Mucosa of descending colon (tissue), 3 donors: ENCODE measurements at regions not wholly inside any gene's neighbourhood (a gene's known extent, or its start where the extent isn't known, plus 50 kb on each side); places are given as distances from the start of the nearest gene placed in this dataset.

ENCODE experiments used
- ATAC-seq: fragments of 200-7000 bp; cut with Tn5 transposase; one replicate; pipeline ENCODE4 v1.9.1; 2020; ENCODE audit warnings: mild to moderate bottlenecking, moderate library complexity
- DNase-seq, 3 donors: peaks; one replicate each; pipeline ENCODE4 v3.0.0-alpha.2; 2020
- H3K36me3 ChIP-seq: fragments of 200-600 bp; one replicate; pipeline ENCODE4 v1.8.0; 2021; ENCODE audit warnings: low read depth, mild to moderate bottlenecking
- H3K4me1 ChIP-seq: fragments of 200-600 bp; one replicate; pipeline ENCODE4 v1.8.0; 2021; ENCODE audit warnings: low read depth, mild to moderate bottlenecking
- H3K4me3 ChIP-seq: fragments of 200-600 bp; one replicate; pipeline ENCODE4 v1.8.0; 2021; ENCODE audit warnings: mild to moderate bottlenecking
- H3K9me3 ChIP-seq: fragments of 200-600 bp; one replicate; pipeline ENCODE4 v1.8.0; 2021; ENCODE audit warnings: mild to moderate bottlenecking
- CTCF ChIP-seq: fragments of 200-600 bp; IDR thresholded peaks from one replicate; pipeline ENCODE4 v1.8.0; 2022; ENCODE audit warnings: antibody characterized with exemption, mild to moderate bottlenecking
- intact Hi-C, 2 donors: fragments of 100-400 bp; cut with DNase I in 1 of 2; cut with micrococcal nuclease in 1 of 2; formaldehyde crosslinking; loops; one replicate each; pipeline versions ENCODE4 v1.11.0 to v1.11.1; 2022; cut with DNase I, micrococcal nuclease
- donor health status: DM: no; HTN: no; CAD: no; lungs with moderate emphysema.
- donor health status: DM: no; HTN: no; CAD: no.
- donor health status: DM: no; HTN: yes; CAD: no.

DNA sequence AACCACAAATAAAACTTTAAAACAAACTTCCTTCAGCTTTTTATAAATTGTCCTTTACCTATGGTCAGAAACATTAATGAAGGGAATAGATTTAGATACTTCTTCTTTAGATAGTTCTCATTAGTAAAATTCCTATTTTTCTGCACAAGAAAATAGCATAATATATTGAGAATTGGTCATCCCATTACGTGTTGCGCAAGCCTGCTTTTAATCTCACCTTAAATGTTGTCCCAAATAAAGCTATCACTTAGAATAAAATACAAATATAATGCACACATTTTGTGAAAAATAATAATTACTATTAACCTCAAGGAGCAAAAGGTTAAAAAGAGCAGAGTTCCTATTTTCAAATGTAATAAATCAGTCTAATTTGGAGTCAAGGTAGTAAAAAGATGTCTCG is 95.2 kb upstream of the TTC29 start:
- Histone ChIP-seq H3K9me3 (no peaks in the 10 kb centered on the region), H3K4me3 (no peak overlapping the region), H3K36me3 (no peaks in the 10 kb centered on the region), H3K4me1 (no peaks in the 10 kb centered on the region)
- DNase-seq (no peak), ATAC-seq (no peak)
- intact Hi-C loops, result no loop called here
- no peak for TF ChIP-seq CTCF

DNA sequence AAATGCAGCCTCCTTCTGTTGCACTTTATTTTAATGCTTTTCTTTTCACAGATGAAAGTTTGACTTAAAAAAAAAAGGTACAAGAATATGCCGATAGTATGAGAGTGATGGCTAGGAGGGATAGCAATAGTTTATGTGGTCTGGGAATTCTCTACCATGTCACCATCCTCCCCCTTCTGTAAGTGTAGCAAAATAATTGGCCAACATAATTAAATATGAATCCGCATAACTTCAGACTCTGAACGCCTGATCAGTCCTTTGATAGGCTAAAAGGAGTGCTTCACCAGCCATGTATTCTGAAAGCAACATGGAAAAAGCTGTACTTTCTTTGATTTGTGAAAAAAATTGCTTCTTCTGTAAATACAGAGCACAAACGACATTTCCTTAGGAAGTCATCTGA is 95.7 kb upstream of the TTC29 start:
- Histone ChIP-seq H3K4me3 (no peak overlapping the region), H3K4me1 (no peaks in the 10 kb centered on the region), H3K36me3 (no peaks in the 10 kb centered on the region), H3K9me3 (no peaks in the 10 kb centered on the region)
- TF ChIP-seq CTCF, result no peak
- no peak for ATAC-seq
- no peak for DNase-seq
- intact Hi-C loops, result no loop called here

GRCh38 chr4:147042046-147042445 is 96.4 kb upstream of the TTC29 start:
- no peaks in the 10 kb centered on the region for H3K9me3 ChIP-seq
- TF ChIP-seq CTCF, result no peak
- intact Hi-C loops, result no loop called here
- no peaks in the 10 kb centered on the region for H3K36me3 ChIP-seq
- ATAC-seq, result no peak
- no peak for DNase-seq
- H3K4me3 ChIP-seq, result no peak overlapping the region
- H3K4me1 ChIP-seq, result no peaks in the 10 kb centered on the region

GRCh38 chr4:147044241-147044640 is 98.6 kb upstream of the TTC29 start:
- H3K36me3 ChIP-seq, result no peaks in the 10 kb centered on the region
- intact Hi-C loops, result no loop called here
- DNase-seq (no peak), ATAC-seq (no peak)
- no peaks in the 10 kb centered on the region for H3K4me1 ChIP-seq
- no peak for TF ChIP-seq CTCF
- peaks cover 2% of the 10 kb centered on the region for H3K9me3 ChIP-seq
- no peak overlapping the region for H3K4me3 ChIP-seq

- no peak for TF ChIP-seq CTCF
- ATAC-seq, result no peak
- Histone ChIP-seq H3K9me3 (peaks cover 2% of the 10 kb centered on the region), H3K4me1 (no peaks in the 10 kb centered on the region), H3K4me3 (no peak overlapping the region), H3K36me3 (no peaks in the 10 kb centered on the region)
- no peak for DNase-seq
- intact Hi-C loops, result no loop called here
Measured at GRCh38 chr4:147049946-147050345, 104.3 kb upstream of the TTC29 start.

DNA sequence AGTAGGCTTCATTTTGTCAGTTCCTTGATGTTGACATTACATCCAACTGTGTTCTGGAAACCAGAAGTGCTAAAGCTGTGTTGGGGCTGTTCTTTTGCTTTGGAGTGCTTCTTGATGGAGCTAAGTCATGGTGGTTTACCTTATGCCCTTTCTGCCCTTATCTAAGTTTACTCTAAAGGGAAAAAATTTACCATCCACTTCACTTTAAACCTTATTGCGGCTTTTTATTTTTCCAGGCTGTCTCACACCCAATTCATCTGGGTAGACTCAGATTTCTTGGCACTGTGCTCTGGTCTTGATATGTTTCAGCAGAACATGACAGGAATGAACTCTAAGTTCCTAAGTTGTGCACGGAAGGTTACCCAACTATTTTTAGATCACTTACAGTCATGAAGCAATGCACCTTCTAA is 104.7 kb upstream of the TTC29 start:
- peaks cover 2% of the 10 kb centered on the region for H3K9me3 ChIP-seq
- intact Hi-C loops, result no loop called here
- H3K36me3 ChIP-seq, result no peaks in the 10 kb centered on the region
- H3K4me3 ChIP-seq, result no peak overlapping the region
- H3K4me1 ChIP-seq, result no peaks in the 10 kb centered on the region
- no peak for ATAC-seq
- no peak for TF ChIP-seq CTCF
- no peak for DNase-seq
